Erythroblast (primary cell): ENCODE measurements at regions not wholly inside any gene's neighbourhood (a gene's known extent, or its start where the extent isn't known, plus 50 kb on each side); places are given as distances from the start of the nearest gene placed in this dataset.

Source experiments
- GATA1 ChIP-seq: IDR thresholded peaks from 2 replicates; pipeline ENCODE4 v1.6.1; 2011; ENCODE audit warnings: low read depth, mild to moderate bottlenecking, control low read depth, low read length, moderate library complexity
- POLR2A ChIP-seq: IDR thresholded peaks from 2 replicates; pipeline ENCODE4 v1.6.1; 2011; ENCODE audit warnings: mild to moderate bottlenecking, low read length

DNA sequence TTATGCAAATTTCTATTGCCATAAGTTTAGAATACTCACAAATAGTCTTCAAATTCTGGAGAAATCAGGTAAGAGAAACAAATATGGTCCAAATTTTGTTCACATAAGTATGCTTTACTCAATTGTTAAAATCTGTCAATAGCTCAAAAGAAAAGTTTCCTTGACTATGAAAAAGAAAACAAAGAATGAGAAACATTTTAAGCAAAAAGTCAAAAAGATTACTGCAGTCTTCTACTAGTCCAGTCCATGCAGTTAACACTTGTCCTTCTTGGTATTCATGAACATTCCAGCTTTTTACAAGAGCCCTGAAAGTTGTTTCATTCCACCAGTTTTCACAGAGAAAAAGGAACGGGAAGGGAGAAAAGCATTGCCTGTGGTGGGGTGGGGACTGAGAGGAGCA, 54.7 kb upstream of the ZXDA start:
- TF ChIP-seq POLR2A (no peak), GATA1 (no peak)
